Subcutaneous abdominal adipose tissue (tissue), 5 donors: ENCODE measurements at regions not wholly inside any gene's neighbourhood (a gene's known extent, or its start where the extent isn't known, plus 50 kb on each side); places are given as distances from the start of the nearest gene placed in this dataset.

Source experiments
- H3K27ac ChIP-seq: one replicate; pipeline ENCODE4 v1.7.0; 2013; ENCODE audit warnings: low read depth, mild to moderate bottlenecking, inconsistent platforms, low read length, moderate library complexity
- H3K27me3 ChIP-seq, 5 donors: one replicate each; pipeline ENCODE4 v1.7.0; 2013; ENCODE audit warnings: low read length in 5 of 5, inconsistent platforms in 1 of 5; ENCODE audit not compliant: control insufficient read depth in 5 of 5, insufficient read depth in 4 of 5
- H3K36me3 ChIP-seq, 5 donors: one replicate each; pipeline ENCODE4 v1.7.0; 2013; ENCODE audit warnings: low read length in 5 of 5; ENCODE audit not compliant: control insufficient read depth in 5 of 5, insufficient read depth in 5 of 5
- H3K4me1 ChIP-seq, 5 donors: one replicate each; pipeline ENCODE4 v1.7.0; 2013; ENCODE audit warnings: low read length in 5 of 5, mild to moderate bottlenecking in 3 of 5, moderate library complexity in 1 of 5; ENCODE audit not compliant: control insufficient read depth in 5 of 5, insufficient read depth in 5 of 5
- H3K4me3 ChIP-seq, 5 donors: one replicate each; pipeline ENCODE4 v1.7.0; 2013; ENCODE audit warnings: low read length in 5 of 5, low read depth in 1 of 5
- H3K9ac ChIP-seq, 5 donors: one replicate each; pipeline ENCODE4 v1.7.0; 2013; ENCODE audit warnings: low read length in 5 of 5, mild to moderate bottlenecking in 4 of 5, moderate library complexity in 3 of 5
- H3K9me3 ChIP-seq, 5 donors: one replicate each; pipeline ENCODE4 v1.7.0; 2013; ENCODE audit warnings: low read length in 5 of 5; ENCODE audit not compliant: control insufficient read depth in 5 of 5
- donor health status: healthy.
- donor health status: healthy.
- donor health status: healthy.
- donor health status: healthy.
- donor health status: healthy.

DNA sequence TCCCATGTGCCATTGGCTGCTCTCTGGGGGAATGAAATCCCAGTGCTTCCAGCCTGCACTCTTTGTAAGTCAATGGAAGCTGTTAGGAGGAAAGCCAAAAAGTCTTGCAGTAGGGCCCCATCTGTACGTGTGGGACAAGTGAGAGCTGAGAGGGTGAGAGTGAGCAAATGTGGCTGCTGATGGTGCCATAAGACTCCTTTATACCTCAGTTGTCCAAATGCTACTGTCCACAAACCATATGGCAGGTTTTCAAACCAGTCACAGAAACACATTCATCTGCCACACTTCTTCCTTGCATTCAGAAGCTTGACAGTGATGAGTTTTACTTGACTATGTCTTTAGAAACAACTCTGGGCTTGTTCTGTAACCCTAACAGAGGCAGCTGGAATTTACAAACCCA is 543.8 kb downstream of the CSNK1G3 start:
- Histone ChIP-seq H3K4me3 (no peak overlapping the region), H3K27me3 (no peaks in the 10 kb centered on the region), H3K9me3 (no peaks in the 10 kb centered on the region), H3K4me1 (peaks cover 2 to 14% (median 7%) of the 10 kb centered on the region in 5 donors), H3K9ac (no peak overlapping the region), H3K36me3 (no peaks in the 10 kb centered on the region), H3K27ac (no peak overlapping the region)

DNA sequence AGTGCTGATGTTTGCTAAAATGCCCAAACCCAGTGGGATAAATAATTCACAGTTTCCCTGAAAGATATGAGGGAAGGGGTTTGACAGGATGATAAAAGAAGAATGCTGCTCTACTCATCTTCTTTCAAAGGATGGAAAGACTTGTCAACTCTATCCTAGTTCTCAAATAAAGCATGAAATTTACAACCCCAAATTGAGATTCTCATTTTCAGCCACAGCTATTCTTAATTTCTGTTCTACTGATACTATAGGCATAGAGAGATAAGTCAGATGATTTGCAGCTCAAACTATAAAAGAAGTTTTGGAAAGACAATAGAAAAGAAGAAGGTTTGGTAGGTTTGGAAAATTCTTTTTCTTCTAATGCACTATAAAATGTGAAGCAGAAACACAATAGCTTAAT is 542.6 kb downstream of the CSNK1G3 start:
- no peak overlapping the region for H3K4me3 ChIP-seq
- peaks cover 2 to 14% (median 6%) of the 10 kb centered on the region in 5 donors for H3K4me1 ChIP-seq
- H3K27me3 ChIP-seq: no peaks in the 10 kb centered on the region
- no peak overlapping the region for H3K9ac ChIP-seq
- H3K9me3 ChIP-seq: no peaks in the 10 kb centered on the region
- H3K36me3 ChIP-seq: no peaks in the 10 kb centered on the region
- H3K27ac ChIP-seq: no peak overlapping the region

DNA sequence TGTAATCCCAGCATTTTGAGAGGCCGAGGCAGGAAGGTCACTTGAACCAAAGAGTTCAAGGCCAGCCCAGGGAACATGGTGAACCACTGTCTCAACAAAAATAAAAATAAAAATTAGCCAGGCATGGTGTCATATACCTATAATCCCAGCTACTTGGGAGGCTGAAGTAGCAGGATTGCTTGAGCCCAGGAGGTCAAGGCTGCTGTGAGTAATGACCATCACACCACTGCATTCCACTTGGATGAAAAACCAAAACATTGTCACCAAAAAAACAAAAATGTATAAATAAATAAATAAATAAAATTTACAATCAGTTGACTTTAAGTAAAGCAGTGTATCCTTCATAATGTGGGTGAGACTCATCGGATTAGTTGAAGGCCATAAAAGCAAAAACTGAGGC is 541.4 kb downstream of the CSNK1G3 start:
- no peaks in the 10 kb centered on the region for H3K9me3 ChIP-seq
- no peaks in the 10 kb centered on the region for H3K36me3 ChIP-seq
- H3K4me3 ChIP-seq: no peak overlapping the region

DNA sequence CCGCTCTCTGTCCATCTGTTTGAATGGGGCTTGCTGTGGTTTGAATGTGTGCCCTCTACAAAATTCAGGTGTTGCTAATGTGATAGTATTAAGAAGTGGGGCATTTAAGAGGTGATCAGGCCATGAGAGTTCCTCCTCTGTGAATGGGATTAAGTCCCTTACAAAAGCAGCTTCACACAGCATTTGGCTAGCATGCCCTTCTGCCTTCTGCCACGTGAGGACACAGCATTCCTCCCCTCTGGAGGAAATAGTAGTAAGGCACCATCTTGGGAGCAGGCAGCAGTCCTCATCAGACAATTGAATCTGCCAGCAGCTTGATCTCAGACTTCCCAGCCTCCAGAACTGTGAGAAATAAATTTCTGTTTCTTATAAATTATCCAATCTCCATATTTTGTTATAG is 540.2 kb downstream of the CSNK1G3 start:
- Histone ChIP-seq H3K27me3 (no peaks in the 10 kb centered on the region), H3K4me3 (no peak overlapping the region), H3K9ac (no peak overlapping the region), H3K36me3 (no peaks in the 10 kb centered on the region), H3K27ac (no peak overlapping the region), H3K9me3 (no peaks in the 10 kb centered on the region), H3K4me1 (peaks cover 0 to 8% (median 2%) of the 10 kb centered on the region in 5 donors)

More for the DNA sequence above, 541.4 kb downstream of the CSNK1G3 start:
- Histone ChIP-seq H3K4me1 (peaks cover 2 to 14% (median 6%) of the 10 kb centered on the region in 5 donors), H3K27me3 (no peaks in the 10 kb centered on the region), H3K27ac (no peak overlapping the region), H3K9ac (no peak overlapping the region)

DNA sequence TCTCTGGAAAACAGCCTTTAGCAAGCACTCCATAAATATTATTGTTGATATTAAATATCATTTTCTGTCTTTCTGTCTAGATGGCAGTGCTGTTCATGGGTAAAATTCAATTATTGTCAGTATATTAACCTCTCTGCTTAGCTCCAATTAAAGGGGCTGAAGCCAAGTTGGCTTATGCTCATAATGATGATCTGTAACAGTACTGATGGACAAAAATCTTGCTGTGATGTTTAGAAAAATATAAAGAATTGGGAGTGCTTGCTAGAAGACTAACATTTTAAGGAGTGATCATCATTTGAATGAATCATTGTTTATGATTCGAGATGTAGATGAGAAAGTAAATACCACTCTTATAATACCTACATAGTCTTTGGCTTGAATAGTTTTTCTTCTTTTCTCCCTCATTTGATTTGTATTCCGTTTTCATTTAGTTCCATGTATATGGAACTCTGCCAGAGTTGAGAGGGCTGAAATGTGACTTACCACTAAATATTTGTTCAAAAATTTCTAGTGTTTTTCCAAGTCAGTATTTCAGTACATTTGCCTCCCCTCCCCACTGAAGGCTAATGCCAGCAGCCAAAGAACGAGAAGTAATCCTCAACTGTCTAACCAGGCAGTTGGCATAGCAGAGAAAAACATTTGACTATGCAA is 538.3 kb downstream of the CSNK1G3 start:
- no peaks in the 10 kb centered on the region for H3K36me3 ChIP-seq
- H3K27ac ChIP-seq: no peak overlapping the region
- no peaks in the 10 kb centered on the region for H3K9me3 ChIP-seq
- H3K4me3 ChIP-seq: no peak overlapping the region
- no peak overlapping the region for H3K9ac ChIP-seq
- H3K27me3 ChIP-seq: no peaks in the 10 kb centered on the region
- no peaks in the 10 kb centered on the region for H3K4me1 ChIP-seq

DNA sequence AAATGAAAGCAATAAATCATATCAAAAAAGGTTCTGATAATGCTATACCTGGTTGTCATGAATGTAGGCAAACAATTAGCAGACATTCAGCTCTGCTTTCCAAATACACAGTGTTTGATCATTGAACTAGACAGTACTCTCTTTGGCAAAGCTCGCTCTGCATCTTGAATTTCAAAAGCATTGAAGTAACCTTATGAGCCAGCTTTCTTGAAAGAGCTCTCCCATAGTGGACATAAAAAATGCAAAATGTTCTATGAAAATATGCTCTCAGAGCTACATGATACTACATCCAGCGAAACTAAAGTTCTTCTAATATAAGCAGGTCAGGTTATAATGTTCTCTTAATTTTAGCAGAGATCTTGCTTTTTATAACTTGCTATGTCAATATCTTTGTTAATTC is 533.4 kb downstream of the CSNK1G3 start:
- Histone ChIP-seq H3K4me1 (peaks cover 0 to 4% (median 3%) of the 10 kb centered on the region in 5 donors), H3K36me3 (no peaks in the 10 kb centered on the region)

DNA sequence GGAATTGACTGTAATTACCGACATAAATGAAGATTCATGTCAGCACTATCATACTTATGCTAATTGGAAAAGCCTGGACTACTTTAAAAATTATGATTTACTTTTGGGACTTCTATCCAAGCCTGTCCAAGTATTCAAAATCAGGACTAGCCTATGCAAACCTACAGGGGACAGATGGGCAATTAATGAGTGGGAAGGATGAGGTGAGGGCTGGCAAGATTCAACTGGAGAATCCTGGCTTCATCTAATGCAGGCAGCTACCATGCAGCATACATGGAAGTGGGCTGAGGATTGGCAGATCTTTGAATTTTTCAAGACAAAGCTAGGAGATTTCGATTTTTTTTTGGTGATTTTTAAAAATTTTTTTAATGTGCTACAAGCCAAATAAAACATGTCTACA is 532.6 kb downstream of the CSNK1G3 start:
- Histone ChIP-seq H3K4me1 (peaks cover 0 to 4% (median 3%) of the 10 kb centered on the region in 5 donors), H3K9ac (no peak overlapping the region), H3K9me3 (peaks cover 0 to 4% (median 0%) of the 10 kb centered on the region in 5 donors), H3K27me3 (no peaks in the 10 kb centered on the region), H3K4me3 (no peak overlapping the region), H3K36me3 (no peaks in the 10 kb centered on the region), H3K27ac (no peak overlapping the region)

More for the DNA sequence above, 533.4 kb downstream of the CSNK1G3 start:
- H3K27me3 ChIP-seq: no peaks in the 10 kb centered on the region
- H3K27ac ChIP-seq: no peak overlapping the region
- no peak overlapping the region for H3K4me3 ChIP-seq
- no peak overlapping the region for H3K9ac ChIP-seq
- H3K9me3 ChIP-seq: peaks cover 0 to 4% (median 0%) of the 10 kb centered on the region in 5 donors

DNA sequence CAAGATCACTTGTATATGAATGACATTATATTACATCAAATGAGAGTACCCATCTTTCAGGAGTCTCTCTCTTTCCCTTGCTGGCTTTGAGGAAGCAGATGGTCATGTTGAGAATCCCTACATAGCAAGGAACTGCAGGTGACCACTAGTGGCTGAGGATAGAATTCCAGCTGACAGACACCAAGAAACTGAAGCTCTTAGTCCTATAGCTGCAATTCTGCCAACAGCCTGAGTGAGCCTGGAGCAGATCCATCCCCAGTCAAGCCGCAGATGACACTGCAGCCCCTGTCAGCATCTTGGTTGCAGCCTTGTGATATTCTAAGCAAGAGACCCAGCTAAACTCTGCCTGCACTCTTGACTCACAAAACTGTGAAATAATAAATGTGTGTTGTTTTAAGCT is 531.5 kb downstream of the CSNK1G3 start:
- Histone ChIP-seq H3K4me1 (peaks cover 0 to 4% (median 3%) of the 10 kb centered on the region in 5 donors), H3K9ac (no peak overlapping the region), H3K27me3 (no peaks in the 10 kb centered on the region), H3K27ac (no peak overlapping the region), H3K9me3 (peaks cover 0 to 4% (median 0%) of the 10 kb centered on the region in 5 donors), H3K4me3 (no peak overlapping the region), H3K36me3 (no peaks in the 10 kb centered on the region)

DNA sequence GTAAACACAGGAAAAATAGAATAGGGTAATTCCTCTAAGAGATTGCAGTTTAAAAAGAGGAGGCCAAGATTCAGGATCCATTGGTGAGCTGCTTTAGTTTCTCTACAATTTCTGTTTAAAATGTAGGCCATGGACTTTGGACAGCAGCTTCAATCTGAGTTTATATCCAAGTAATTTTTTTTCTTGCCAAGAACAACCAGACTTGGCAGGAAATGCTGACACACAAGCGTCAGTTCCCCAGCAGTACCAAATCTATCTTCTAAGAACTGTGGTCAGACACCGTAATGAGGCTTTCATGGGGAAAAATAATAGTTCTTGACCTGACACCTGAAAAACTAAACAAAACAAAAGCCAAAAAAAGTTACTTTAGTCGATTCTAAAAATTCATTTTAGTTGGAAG is 528.8 kb downstream of the CSNK1G3 start:
- H3K27me3 ChIP-seq: no peaks in the 10 kb centered on the region
- H3K4me1 ChIP-seq: peaks cover 0 to 4% (median 3%) of the 10 kb centered on the region in 5 donors
- H3K36me3 ChIP-seq: no peaks in the 10 kb centered on the region
- H3K27ac ChIP-seq: no peak overlapping the region
- no peak overlapping the region for H3K9ac ChIP-seq
- H3K9me3 ChIP-seq: peaks cover 0 to 4% (median 0%) of the 10 kb centered on the region in 5 donors
- no peak overlapping the region for H3K4me3 ChIP-seq

DNA sequence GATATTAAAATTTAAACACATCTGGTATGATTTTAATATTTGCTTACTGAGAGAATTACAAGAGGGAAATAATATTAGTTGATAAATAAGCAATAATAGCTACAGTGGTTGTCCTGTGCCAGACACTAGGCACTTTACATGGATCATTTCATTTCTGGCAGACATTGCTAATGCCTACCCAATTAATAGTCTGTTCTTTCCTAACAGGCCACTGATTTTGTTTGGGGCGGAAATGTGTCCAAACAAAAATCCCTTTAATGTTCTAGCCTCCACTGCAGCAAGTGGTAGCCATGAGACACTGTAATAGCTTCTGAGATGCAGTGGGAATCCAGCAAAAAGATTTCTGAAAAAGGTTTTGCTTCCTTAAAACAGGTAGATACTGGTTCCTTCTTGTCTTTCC is 527.4 kb downstream of the CSNK1G3 start:
- Histone ChIP-seq H3K4me1 (peaks cover 0 to 4% (median 3%) of the 10 kb centered on the region in 5 donors), H3K27me3 (no peaks in the 10 kb centered on the region), H3K27ac (no peak overlapping the region), H3K4me3 (no peak overlapping the region), H3K9me3 (peaks cover 0 to 4% (median 0%) of the 10 kb centered on the region in 5 donors), H3K9ac (no peak overlapping the region), H3K36me3 (no peaks in the 10 kb centered on the region)
